HG03521 (cell line): ENCODE measurements at regions not wholly inside any gene's neighbourhood (a gene's known extent, or its start where the extent isn't known, plus 50 kb on each side); places are given as distances from the start of the nearest gene placed in this dataset.
"Not testable (repeated sequence)": the region's sequence is repeated elsewhere in the genome, so short reads cannot be mapped to it uniquely, and the experiment has no call there.

Experiments
- ATAC-seq: cut with Tn5 transposase; IDR thresholded peaks from one replicate; pipeline ENCODE4 v1.9.1; 2021; ENCODE audit warnings: mild to moderate bottlenecking, moderate library complexity; ENCODE audit not compliant: unreplicated experiment

DNA sequence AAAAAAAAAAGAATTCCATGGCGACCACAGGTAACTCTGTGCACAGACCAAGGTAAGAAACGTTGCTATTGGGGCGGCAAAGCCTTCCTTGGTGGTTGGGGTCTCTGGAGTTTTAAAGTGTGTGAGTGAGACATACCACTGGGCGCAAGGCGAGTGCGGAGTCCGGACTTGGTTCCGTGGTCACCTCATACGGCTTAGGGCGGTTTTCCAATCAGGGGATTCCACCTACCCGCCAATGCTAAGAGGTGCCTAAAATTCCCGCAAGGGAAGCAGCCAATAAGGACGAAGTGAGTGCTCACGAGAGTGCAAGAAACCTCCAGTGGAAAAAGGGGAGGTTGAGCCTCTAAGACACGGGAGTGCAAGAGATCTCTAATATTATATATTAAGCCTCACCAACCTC lies 68.6 kb upstream of the PRSS16 start:
- no peak for ATAC-seq

DNA sequence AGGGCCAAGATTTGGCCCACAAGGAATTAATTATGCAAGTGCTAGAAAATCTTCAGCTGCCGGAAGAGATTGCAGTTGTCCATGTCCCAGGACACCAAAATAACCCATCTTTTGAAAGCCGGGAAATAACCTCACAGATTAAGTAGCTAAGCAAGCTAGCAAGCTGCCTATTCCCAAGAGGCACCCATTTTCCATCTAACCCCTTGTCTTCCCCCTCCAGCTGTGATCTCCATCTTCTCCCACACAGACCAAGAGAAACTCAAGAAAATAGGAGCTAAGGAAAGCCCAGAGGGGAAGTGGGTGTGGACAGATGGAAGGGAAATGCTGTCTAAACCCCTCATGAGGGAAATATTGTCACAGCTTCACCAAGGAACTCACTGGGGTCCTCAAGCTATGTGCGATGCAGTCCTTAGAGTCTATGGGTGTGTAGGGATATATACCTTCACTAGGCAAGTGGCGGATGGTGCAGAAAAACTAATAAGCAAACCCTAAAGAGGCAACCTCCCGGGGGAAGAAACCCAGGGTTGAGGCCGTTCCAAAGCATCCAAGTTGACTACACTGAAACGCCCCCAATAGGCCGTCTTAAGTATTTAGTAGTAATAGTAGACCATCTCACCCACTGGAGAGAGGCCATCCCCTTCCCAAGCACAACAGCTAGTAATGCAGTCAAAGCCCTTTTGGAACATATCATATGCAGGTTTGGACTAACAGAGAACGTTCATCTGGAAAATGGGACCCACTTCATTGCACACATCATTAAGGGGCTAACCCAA lies 64.3 kb upstream of the PRSS16 start:
- ATAC-seq = no peak

DNA sequence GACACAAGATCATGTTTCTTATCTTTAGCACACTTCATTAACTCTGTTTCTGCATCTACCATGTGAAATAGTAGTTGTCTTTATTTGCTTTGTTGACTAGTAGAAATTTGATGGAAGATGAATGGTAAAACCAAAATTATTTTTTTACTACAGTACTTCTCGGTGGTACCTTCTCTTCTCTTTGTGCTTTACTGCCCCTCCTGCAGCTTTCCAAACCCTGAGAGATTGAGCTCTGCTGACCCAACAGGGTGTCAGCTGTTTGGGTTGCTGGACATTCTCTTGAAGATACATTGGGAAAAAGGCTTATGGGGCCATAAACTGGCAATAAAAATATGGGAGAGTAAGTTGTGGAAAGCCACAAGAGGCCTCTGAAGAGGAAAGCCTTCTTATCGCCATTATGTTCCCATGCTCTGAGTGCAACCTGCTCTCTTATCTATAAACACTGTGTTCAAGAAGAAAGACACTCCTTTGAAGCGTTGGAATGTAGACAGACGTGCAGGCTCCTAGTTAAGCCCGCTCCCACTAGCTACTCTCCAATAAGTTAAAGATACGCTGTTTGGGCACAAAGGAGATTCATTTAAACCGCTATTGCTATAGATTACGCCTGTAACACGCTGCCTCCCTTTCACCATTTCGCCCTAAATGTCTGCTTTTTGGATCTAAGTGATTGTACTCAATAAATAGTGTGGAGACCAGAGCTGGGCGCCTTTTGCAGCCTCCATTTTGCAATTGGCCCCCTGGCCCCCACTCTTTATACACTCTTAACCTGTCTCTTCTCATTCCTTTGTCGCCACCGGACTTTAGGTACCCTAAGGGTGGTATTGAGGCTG lies 60.1 kb upstream of the PRSS16 start:
- ATAC-seq = no peak

DNA sequence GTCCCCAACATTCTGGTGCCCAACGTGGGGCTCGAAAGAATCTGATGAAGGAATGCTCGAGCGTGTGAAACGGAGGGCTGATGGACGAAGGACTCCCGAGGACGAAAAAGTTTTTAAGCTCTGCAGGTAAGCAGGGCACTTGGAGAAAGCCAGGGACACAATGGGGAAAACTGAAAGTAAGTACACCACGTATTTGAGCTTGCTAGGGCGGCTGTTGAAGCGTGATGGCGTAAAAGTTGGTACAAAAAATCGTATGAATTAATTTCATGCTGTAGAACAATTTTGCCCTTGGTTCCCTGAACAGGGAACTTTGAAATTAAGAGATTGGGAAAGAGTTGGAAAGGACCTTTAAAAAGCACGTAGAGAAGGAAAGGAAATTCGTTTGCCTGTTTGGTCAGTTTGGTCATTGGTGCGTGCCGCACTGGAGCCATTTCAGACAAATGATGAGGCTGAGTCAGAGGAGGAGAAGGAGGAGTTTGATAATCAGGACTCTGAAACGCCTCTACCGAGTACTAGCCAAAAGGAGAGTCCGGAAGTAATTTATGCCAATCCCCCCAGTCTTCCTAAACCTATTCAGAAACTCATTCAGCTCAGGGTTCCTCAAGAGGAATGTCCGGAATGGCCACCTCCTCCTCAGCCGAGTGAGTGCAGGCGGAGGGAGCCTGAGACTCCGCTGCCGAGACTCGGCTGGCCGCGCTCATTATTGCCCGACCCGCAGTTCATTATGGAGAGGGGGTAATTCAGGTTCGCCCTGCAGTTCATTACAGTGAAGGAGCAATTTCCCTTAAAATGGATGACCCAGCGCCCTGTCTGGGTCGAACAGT lies 59.2 kb upstream of the PRSS16 start:
- ATAC-seq = peak; percentile 63

DNA sequence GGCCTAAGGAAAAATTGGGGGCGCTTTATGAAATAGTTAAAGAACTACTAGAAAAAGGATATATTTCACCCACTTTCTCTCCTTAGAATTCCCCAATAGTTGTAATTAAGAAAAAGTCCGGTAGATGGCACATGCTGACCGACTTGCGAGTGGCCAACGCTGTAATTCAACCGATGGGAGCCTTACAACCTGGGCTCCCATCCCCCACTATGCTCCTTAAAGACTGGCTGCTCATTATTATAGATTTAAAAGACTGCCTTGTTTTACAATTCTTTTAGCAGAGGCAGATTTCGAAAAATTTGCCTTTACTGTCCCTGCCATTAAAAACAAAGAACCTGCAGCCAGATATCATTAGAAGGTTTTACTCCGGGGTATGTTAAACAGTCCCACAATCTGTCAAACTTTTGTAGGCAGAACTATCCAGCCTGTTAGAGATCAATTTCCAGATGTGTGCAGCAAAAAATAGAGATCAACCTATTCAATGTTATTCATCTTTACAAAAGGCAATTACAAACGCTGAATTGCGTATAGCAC lies 58.5 kb upstream of the PRSS16 start:
- ATAC-seq = peak; percentile 45

DNA sequence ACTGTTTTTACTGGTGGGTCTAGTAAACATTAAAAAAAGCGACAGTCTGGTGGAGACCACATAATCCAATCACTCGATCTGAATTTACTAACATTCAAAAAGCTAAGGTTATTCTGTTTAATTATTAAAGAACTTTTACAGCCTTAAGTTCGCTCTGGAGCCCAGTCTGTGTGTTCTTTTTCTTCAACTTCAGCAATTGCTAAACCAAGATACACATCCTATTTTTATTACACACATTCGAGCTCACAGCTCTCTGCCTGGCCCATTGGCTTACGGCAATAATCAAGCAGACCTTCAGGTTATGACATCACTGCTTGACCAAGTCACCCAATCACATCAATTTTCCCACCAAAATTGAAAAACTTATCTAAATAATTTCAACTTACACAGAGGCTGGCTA lies 57.4 kb upstream of the PRSS16 start:
- ATAC-seq = no peak

DNA sequence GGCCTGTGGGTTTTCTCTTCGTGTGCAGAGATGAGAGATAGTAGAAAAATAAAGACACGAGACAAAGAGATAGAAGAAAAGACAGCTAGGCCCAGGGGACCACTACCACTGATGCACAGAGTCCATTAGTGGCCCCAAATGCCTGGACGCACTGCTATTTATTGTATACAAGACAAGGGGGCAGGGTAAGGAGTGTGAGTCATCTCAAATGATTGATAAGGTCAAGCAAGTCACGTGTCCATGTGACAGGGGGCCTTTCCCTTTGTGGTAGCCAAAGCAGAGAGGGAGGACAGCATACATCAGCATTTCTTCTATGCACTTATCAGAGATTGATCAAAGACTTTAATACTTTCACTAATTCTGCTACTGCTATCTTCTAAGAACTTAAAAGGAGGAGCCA lies 53.0 kb upstream of the PRSS16 start:
- ATAC-seq = not testable (repeated sequence)

DNA sequence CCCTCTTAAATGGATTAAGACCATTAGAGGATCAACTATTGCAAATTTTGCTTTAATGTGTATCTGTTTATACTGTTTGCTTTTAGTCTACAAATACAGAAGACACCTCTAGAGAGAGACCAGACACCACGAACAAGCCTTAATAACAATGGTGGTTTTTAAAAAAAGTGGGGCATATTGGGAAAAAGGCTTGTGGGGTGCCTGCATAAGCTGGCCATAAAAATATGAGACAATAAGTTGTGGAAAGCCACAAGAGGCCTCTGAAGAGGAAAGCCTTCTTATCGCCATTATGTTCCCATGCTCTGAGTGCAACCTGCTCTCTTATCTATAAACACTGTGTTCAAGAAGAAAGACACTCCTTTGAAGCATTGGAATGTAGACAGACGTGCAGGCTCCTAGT lies 52.0 kb upstream of the PRSS16 start:
- not testable (repeated sequence) for ATAC-seq
